Motor neuron (in vitro differentiated cells): ENCODE measurements at regions not wholly inside any gene's neighbourhood (a gene's known extent, or its start where the extent isn't known, plus 50 kb on each side); places are given as distances from the start of the nearest gene placed in this dataset.

Experiments used
- ATAC-seq, 8 experiments: fragments of 200-7000 bp; cut with Tn5 transposase; replicated peaks in 6 of 8; 2 replicates each; pipeline ENCODE4 v1.8.0; 2021; ENCODE audit warnings: mild to moderate bottlenecking in 8 of 8, moderate library complexity in 8 of 8
- H3K27ac ChIP-seq, 2 donors: fragments of 250-450 bp; sonication (Bioruptor Pico); 2 replicates each; pipeline ENCODE4 v1.9.0; 2021; ENCODE audit warnings: antibody characterized with exemption in 2 of 2, mild to moderate bottlenecking in 2 of 2, moderate library complexity in 1 of 2
- H3K4me1 ChIP-seq, 2 donors: fragments of 250-450 bp; sonication (Bioruptor Pico); replicated peaks in 1 of 2; 2 replicates each; pipeline ENCODE4 v1.6.1; 2021; ENCODE audit warnings: antibody characterized with exemption in 2 of 2, mild to moderate bottlenecking in 2 of 2, moderate library complexity in 1 of 2
- H3K4me3 ChIP-seq, 5 donors: fragments of 250-450 bp; sonication (Bioruptor Pico); 2 replicates each; pipeline ENCODE4 v1.9.0; 2021; ENCODE audit warnings: antibody characterized with exemption in 5 of 5, mild to moderate bottlenecking in 5 of 5, moderate library complexity in 4 of 5
- WGBS, 10 experiments: fragments of 450-650 bp; shearing (Covaris generic); methylation state at CpG; one replicate each; pipeline ENCODE4 v1.0.0; 2022; 5-methylcytosine and 5-hydroxymethylcytosine counted together
- in situ Hi-C, 9 experiments: fragments of 400-800 bp; cut with MboI; loops; one replicate each; pipeline ENCODE4 v1.15.0; 2021; ENCODE audit warnings: low sequenced_read_pairs in 9 of 9, low pct_unique_long_range_greater_than_20kb in 2 of 9; ENCODE audit not compliant: unreplicated experiment in 9 of 9

DNA sequence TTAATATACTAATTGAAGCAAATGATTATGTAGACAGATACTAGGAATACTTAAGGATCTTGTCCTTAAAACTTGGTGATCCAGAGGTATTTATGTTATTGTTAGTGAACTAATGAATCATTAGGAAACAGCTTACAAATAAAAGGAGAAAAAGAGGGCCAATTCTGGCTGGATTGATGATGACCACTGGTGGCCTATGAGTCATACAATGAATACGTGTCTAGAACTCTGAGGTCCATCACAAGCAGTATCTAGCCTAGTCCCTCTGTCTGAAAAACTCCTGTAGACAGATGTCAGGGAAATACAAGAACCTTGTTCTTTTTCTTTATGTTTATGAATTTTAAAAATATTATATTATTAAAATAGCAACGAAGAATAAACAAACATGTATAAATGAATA is 51.7 kb upstream of the RTL1 start:
- no peak overlapping the region for H3K4me3 ChIP-seq
- in situ Hi-C loops = no loop called here
- ATAC-seq = peak in 5 of 8 experiments; percentile 33 to 72 (median 57)
- no peaks in the 10 kb centered on the region for H3K4me1 ChIP-seq
- 25 to 90% (median 63%) methylated on average over 1 to 2 of the region's 2 CpGs for WGBS, 10 experiments
- H3K27ac ChIP-seq = no peak overlapping the region

DNA sequence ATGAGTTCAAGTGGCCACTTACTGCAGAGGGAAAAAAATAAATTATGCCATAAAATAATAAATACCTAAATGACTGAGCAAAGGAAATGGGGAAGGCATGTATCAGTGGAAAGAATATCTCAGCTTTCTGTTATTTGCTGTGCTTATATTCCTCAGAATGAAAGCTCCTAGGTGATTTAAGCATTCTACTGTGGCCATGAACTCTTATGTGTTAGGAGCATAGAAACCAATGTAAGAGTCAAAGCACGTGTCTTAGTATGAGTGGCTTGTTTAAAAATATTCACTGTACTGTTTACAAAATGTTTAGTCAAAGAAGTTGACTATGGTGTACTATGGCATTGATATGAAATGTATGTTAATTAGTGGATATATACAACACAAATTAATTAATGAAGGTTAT is 59.0 kb upstream of the RTL1 start:
- 0 to 90% (median 38%) methylated on average over 1 of the region's 1 CpG; no CpG with 5 or more reads in 3 of the 10 experiments for WGBS, 10 experiments
- Histone ChIP-seq H3K4me3 (no peak overlapping the region), H3K4me1 (no peaks in the 10 kb centered on the region), H3K27ac (no peak overlapping the region)
- no peak for ATAC-seq
- in situ Hi-C loops = no loop called here

DNA sequence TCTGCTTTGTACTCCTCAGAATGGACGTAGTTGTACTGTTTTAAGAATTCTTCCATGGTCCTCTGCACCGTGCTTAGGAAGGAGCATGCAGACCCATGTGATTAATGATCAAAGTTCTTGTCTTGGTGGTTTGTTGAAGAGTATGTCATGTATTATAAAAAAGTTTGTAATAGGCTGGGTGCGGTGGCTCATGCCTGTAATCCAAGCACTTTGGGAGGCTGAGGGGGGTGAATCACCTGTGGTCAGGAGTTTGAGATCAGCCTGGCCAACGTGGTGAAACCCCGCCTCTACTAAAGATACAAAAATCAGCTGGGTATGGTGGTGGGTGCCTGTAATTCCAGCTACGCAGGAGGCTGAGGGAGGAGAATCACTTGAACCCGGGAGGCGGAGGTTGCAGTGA is 61.8 kb upstream of the RTL1 start:
- Histone ChIP-seq H3K4me3 (no peak overlapping the region), H3K4me1 (no peaks in the 10 kb centered on the region), H3K27ac (no peak overlapping the region)
- ATAC-seq = no peak
- in situ Hi-C loops = no loop called here
- WGBS, 10 experiments = 64 to 100% (median 90%) methylated on average over 2 to 7 of the region's 8 CpGs

DNA sequence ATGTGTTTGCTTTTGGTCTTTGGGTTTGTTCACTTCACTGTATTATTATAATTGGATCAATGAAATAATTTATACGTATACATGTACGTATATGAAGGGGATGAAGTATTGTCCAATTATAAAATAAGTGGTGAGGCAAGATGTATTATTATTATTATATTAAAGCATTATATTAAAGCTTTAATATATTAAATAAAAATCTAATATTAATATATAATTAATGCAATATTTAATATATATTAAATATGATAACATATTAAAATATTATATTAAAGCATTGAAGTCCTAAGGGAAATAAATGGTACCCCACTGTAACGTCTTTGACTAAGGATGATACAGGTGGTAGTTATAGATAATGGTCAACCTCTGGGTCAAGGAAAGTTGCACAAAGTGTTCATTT is 63.7 kb upstream of the RTL1 start:
- ATAC-seq = no peak
- in situ Hi-C loops = no loop called here
- Histone ChIP-seq H3K4me1 (peaks cover 0 to 8% of the 10 kb centered on the region in 2 donors), H3K27ac (no peak overlapping the region), H3K4me3 (no peak overlapping the region)
- 60 to 100% (median 78%) methylated on average over 2 to 3 of the region's 3 CpGs; no CpG with 5 or more reads in 1 of the 10 experiments for WGBS, 10 experiments

DNA sequence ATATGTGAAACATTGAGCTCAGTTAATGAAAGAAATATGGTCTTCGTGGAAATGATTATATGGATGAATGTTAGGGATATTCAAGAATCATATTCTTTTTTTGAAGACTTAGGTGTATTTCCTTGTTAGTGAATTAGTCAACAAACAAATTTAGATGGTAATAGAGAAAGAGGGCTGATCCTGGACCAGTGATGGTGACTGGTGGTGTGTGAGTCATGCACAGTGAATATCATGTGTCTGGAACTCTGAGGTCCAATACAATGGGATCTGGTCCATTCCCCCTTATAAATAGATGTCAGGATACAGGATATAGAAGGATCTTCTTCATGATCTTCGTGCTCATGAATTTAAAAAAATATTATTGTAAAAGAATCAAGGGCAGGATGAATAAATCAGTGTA is 64.4 kb upstream of the RTL1 start:
- in situ Hi-C loops = no loop called here
- Histone ChIP-seq H3K4me1 (peaks cover 0 to 11% of the 10 kb centered on the region in 2 donors), H3K4me3 (no peak overlapping the region), H3K27ac (no peak overlapping the region)
- WGBS, 10 experiments = 0 to 74% (median 47%) methylated on average over 1 to 2 of the region's 2 CpGs
- peak in 2 of 8 experiments; percentile 43 to 55 for ATAC-seq

DNA sequence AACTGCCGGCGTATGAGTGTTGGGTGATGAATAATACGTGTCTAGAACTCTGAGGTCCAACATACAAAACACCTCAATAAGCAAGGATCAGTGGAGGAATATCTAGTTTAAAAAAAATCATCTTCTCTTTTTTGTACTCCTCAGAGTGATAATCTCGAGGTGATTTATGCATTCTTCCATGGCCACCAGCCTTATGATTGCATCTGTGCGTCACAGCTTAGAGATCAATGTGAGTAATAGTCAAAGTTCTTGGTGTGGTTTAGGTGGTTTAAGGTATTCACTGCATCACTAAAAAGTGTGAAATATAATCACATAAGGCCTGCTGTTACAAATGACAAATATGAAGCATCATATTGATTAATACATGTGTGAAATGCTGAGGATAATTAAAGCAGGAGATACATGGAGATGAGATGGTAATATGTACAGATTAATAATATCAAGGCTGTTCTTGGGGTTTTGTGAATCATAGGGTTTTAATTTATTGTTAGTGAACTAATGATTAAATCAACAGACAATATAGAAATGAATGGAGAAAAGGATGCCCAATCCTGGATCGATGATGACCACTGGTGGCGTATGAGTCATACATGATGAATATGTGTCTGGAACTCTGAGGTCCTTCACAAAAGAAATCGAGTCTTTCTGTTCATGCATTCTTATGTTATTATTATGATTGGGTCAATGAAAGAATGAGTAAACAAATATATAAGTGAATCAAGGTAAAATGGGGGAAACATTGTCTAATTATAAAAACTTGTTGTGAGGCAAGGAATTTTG is 68.8 kb upstream of the RTL1 start:
- 55 to 80% (median 70%) methylated on average over 3 to 8 of the region's 8 CpGs for WGBS, 10 experiments
- Histone ChIP-seq H3K27ac (no peak overlapping the region), H3K4me3 (no peak overlapping the region), H3K4me1 (peaks cover 0 to 11% of the 10 kb centered on the region in 2 donors)
- ATAC-seq = peak in 5 of 8 experiments; percentile 48 to 74 (median 64)
- in situ Hi-C loops = no loop called here

DNA sequence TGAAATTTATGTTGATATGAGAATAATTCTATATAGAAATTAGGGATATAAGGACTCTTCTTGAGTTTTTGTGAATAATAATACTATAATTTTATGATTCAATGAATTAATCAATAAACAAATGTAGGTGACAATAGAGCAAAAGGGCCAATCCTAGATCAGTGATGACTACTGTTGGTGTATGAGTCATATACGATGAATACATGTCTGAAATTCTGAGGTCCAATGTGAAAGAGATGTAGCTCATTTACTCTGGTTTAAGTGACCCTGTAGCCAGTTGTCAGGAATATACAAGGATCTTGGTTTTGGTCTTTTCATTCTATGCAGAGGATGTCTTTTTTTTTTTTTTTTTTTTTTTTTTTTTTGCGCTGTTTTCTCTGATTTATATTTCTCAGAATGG is 72.1 kb upstream of the RTL1 start:
- in situ Hi-C loops = no loop called here
- Histone ChIP-seq H3K4me1 (peaks cover 0 to 11% of the 10 kb centered on the region in 2 donors), H3K4me3 (no peak overlapping the region), H3K27ac (no peak overlapping the region)
- 20 to 100% (median 84%) methylated on average over 1 to 2 of the region's 2 CpGs; no CpG with 5 or more reads in 2 of the 10 experiments for WGBS, 10 experiments
- ATAC-seq = peak in 5 of 8 experiments; percentile 61 to 83 (median 72)

DNA sequence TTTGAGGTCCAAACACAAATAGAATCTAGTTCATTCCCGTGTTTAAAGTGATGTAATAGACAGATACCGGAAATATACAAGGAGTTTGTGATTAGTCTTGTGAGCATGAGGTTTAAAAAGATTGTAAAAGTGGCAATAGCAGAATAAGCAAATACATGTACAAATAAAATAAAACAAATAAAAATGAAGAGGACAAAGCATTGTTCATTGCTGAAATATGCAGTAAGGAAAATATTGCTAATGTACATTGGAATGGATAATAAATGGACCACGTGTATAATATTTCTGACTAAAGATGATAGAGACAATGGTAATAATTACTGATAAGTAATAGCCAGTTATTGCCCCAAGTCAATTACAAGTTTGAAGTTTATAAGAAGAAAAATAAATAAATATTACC is 75.6 kb upstream of the RTL1 start:
- Histone ChIP-seq H3K27ac (no peak overlapping the region), H3K4me3 (no peak overlapping the region), H3K4me1 (peaks cover 4 to 10% of the 10 kb centered on the region in 2 donors)
- WGBS, 10 experiments = 34 to 96% (median 55%) methylated on average over 2 to 3 of the region's 3 CpGs
- in situ Hi-C loops = no loop called here
- no peak for ATAC-seq

DNA sequence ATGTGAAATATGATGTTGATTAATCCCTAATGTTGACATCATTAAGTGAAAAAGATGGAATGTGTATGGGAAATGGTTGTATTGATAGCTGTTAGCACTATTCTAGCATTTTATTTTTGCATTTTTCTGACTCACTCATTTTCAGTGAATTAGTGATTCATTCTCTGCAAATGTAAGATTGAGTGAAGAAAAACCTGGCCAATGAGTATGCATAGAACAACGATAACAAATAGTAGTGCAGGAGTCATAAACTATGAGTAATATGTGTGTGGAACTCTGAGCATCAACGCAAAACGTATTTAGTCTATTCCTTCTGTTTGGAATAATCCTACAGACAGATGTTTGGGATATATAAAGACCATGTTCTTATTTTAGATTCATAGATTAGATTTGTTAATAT is 76.3 kb upstream of the RTL1 start:
- ATAC-seq = peak in 2 of 8 experiments; percentile 69 to 86
- peaks cover 4 to 10% of the 10 kb centered on the region in 2 donors for H3K4me1 ChIP-seq
- in situ Hi-C loops = no loop called here
- WGBS, 10 experiments = 0 to 94% (median 38%) methylated on average over 1 to 3 of the region's 3 CpGs; no CpG with 5 or more reads in 2 of the 10 experiments
- H3K4me3 ChIP-seq = no peak overlapping the region
- no peak overlapping the region for H3K27ac ChIP-seq

DNA sequence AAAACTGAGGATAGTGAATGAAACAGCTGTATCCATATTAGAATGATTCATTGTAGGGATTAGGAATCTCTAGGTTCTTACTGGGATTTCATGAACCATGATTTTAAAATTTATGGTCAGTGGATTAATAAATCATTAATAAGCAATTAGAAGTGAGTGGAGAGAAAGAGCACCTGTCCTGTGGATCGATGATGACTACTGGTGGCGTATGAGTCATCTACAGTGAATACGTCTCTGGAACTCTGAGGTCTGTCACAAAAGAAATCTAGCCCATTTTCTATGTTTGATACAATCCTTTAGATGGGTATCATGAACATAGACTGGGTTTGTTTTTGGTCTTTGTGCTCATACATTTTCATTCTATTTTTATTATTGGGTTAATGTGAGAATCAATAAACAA is 77.3 kb upstream of the RTL1 start:
- Histone ChIP-seq H3K27ac (no peak overlapping the region), H3K4me1 (peaks cover 4 to 10% of the 10 kb centered on the region in 2 donors), H3K4me3 (no peak overlapping the region)
- ATAC-seq = peak in 4 of 8 experiments; percentile 31 to 50 (median 42)
- 60 to 100% (median 84%) methylated on average over 1 to 3 of the region's 3 CpGs; no CpG with 5 or more reads in 1 of the 10 experiments for WGBS, 10 experiments
- in situ Hi-C loops = no loop called here

DNA sequence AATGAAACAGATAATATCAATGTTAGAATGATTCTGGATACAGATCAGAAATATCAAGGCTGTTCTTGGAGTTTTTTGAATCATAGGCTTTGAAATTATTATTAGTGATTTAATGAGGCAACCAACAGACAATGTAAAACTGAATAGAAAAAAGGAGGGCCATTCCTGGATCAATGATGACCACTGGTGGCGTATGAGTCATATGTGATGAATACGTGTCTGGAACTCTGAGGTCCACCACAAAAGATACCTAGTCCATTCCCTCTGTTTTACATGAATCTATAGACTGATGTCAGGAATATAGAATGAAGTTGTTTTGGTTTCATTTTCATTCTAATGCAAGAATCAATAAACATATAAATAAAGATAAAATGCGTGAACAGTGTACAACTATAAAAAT is 78.3 kb upstream of the RTL1 start:
- in situ Hi-C loops = no loop called here
- 58 to 83% (median 67%) methylated on average over 1 to 3 of the region's 3 CpGs for WGBS, 10 experiments
- peaks cover 4 to 10% of the 10 kb centered on the region in 2 donors for H3K4me1 ChIP-seq

DNA sequence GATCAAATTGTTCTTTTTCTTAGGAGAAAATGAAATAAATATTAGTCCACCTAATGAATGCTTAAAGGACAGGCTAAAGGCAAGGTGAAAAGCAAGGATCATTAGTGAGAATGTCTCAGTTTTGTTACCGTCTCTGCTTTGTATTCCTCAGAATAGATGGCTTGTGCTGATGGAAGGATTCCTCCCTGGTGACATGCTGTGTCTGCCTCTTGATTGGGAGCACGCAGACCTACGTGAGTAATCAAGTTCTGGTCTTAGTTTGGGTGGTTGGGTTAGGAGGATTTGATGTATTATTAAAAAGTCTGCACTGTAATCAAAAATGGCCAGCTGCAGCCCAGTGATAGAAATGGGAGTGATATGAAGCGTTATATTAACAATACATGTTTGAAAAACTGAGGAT is 78.8 kb upstream of the RTL1 start:
- Histone ChIP-seq H3K27ac (no peak overlapping the region), H3K4me3 (no peak overlapping the region), H3K4me1 (peaks cover 4 to 10% of the 10 kb centered on the region in 2 donors)
- in situ Hi-C loops = no loop called here
- WGBS, 10 experiments = 0 to 80% (median 63%) methylated on average over 1 to 4 of the region's 4 CpGs
- peak in 5 of 8 experiments; percentile 48 to 77 (median 74) for ATAC-seq

More for the DNA sequence above, 78.3 kb upstream of the RTL1 start:
- Histone ChIP-seq H3K27ac (no peak overlapping the region), H3K4me3 (no peak overlapping the region)
- ATAC-seq = peak in 4 of 8 experiments; percentile 42 to 67 (median 54)

DNA sequence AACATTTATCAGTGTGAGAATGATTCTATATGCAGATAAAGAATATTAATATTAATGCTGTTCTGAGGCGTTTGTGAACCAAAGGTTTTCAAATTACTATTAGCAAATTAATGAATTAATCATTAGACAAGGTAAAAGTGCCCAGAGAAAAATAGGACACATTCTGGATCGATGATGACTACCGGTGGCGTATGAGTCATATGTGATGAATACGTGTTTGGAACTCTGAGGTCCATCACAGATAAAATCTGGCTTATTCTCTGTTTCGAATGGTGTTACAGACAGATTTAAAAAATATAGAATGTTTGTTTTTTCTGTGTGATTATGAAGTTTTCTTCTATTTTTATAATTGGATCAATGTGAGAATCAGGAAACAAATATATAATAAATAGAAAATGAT is 79.2 kb upstream of the RTL1 start:
- peak in 5 of 8 experiments; percentile 40 to 63 (median 62) for ATAC-seq
- in situ Hi-C loops = no loop called here
- peaks cover 4 to 10% of the 10 kb centered on the region in 2 donors for H3K4me1 ChIP-seq
- H3K27ac ChIP-seq = no peak overlapping the region
- H3K4me3 ChIP-seq = no peak overlapping the region
- 38 to 85% (median 62%) methylated on average over 3 to 6 of the region's 6 CpGs for WGBS, 10 experiments

DNA sequence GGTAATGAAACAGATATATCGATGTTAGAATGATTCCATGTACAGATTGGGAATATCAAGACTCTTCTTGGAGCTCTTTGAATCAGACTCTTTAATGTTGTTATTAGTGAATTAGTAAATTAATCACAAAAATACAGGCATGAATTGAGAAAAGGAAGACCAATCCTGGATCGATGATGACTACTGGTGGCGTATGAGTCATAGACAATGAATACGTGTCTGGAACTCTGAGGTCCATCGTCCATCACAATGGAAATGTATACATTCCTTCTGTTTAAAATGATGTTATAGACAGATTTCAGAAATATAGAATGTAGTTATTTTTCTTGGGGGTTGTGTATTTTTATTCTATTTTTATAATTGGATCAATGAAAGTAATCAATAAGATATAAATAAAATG is 80.2 kb upstream of the RTL1 start:
- in situ Hi-C loops = no loop called here
- Histone ChIP-seq H3K4me3 (no peak overlapping the region), H3K4me1 (peaks cover 4 to 10% of the 10 kb centered on the region in 2 donors), H3K27ac (no peak overlapping the region)
- 65 to 93% (median 85%) methylated on average over 3 to 5 of the region's 5 CpGs for WGBS, 10 experiments
- ATAC-seq = no peak
